HUES6 (cell line): ENCODE measurements at regions not wholly inside any gene's neighbourhood (a gene's known extent, or its start where the extent isn't known, plus 50 kb on each side); places are given as distances from the start of the nearest gene placed in this dataset.

ENCODE experiments used
- H3K27ac ChIP-seq: 2 replicates; pipeline ENCODE4 v1.7.0; 2013; ENCODE audit warnings: low read depth, mild to moderate bottlenecking, low read length, inconsistent platforms
- H3K27me3 ChIP-seq: 2 replicates; pipeline ENCODE4 v1.6.1; 2013; ENCODE audit warnings: low read length; ENCODE audit not compliant: control insufficient read depth, insufficient read depth
- H3K36me3 ChIP-seq: 2 replicates; pipeline ENCODE4 v1.6.1; 2013; ENCODE audit warnings: low read length; ENCODE audit not compliant: control insufficient read depth, insufficient read depth
- H3K4me1 ChIP-seq: 2 replicates; pipeline ENCODE4 v1.6.1; 2013; ENCODE audit warnings: low read length; ENCODE audit not compliant: control insufficient read depth, insufficient read depth
- H3K4me3 ChIP-seq: 2 replicates; pipeline ENCODE4 v1.5.1; 2013; ENCODE audit warnings: low read depth, low read length
- H3K9ac ChIP-seq: one replicate; pipeline ENCODE4 v1.6.1; 2013; ENCODE audit warnings: mild to moderate bottlenecking, low read length
- H3K9me3 ChIP-seq: 2 replicates; pipeline ENCODE4 v1.6.1; 2013; ENCODE audit warnings: low read depth, low read length; ENCODE audit not compliant: control insufficient read depth, insufficient read depth

DNA sequence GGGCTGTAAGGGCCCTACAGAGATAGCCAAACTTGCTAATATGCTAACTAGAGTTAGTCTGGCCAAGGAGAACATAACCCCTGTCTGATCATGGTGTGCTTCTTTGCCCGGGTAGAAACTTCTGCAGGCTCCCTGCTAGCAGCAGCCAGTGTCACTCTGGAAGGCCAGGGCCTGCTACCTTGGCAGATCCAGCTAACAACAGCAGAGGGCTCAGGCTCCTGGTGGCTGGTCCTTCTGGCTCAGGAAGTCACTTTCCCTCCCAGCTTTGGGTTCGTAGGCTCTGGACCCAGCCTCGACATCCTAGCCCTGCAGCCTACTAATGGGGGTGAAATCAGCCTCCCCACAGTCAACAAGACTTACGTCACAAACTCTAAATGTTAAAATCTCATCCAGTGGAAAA is 373.7 kb upstream of the RGMA start:
- no peaks in the 10 kb centered on the region; the same call in 1 of the 2 replicates for H3K27me3 ChIP-seq
- no peak overlapping the region for H3K27ac ChIP-seq
- H3K9me3 ChIP-seq = no peaks in the 10 kb centered on the region
- H3K4me3 ChIP-seq = no peak overlapping the region
- peaks cover 10% of the 10 kb centered on the region; the same call in 1 of the 2 replicates for H3K4me1 ChIP-seq
- no peaks in the 10 kb centered on the region for H3K36me3 ChIP-seq
- no peak overlapping the region for H3K9ac ChIP-seq

DNA sequence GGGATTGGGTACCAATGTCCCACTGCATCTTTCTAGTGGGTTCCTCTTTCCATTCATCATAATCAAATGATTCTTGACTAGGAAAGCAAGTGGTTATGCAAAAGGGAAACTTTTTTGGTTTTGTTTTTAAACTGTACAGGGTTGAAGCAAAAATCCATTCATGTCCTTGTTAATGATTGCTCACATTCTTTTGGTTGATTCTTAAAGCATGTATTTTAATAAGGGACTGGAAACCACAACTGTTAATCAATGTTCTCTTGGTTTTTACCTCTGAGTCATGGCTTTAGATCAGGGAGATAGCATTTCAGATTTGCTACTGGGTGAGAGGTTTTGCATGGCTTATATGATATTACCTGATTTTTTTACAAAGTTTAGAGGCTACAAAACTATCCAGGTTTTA is 371.7 kb upstream of the RGMA start:
- H3K9me3 ChIP-seq = no peaks in the 10 kb centered on the region
- no peak overlapping the region for H3K27ac ChIP-seq
- H3K4me1 ChIP-seq = no peaks in the 10 kb centered on the region
- H3K9ac ChIP-seq = no peak overlapping the region
- no peaks in the 10 kb centered on the region for H3K36me3 ChIP-seq
- no peak overlapping the region for H3K4me3 ChIP-seq
- no peaks in the 10 kb centered on the region; the same call in 1 of the 2 replicates for H3K27me3 ChIP-seq

DNA sequence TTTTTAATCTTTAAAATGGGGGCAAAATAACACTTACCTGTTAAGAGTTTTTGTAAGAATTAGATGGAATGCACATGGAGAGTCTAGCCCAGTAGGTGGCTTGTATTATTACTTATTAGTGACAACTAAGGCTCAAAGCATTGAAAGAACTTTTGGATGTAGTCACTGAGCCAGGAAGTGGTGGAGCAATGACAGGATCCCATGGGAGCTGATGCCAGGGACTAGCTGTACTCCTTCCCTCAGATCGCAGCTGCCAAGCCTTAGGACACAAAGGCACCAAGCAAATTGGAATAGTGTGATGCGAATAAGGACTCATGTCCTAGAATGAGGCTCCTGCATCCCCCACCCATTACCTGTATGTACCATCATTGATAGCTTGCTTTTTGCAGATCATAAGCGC is 370.4 kb upstream of the RGMA start:
- H3K9ac ChIP-seq = no peak overlapping the region
- no peaks in the 10 kb centered on the region for H3K9me3 ChIP-seq
- H3K27ac ChIP-seq = no peak overlapping the region
- H3K4me3 ChIP-seq = no peak overlapping the region
- no peaks in the 10 kb centered on the region for H3K36me3 ChIP-seq
- no peaks in the 10 kb centered on the region for H3K27me3 ChIP-seq
- peaks cover 7% of the 10 kb centered on the region for H3K4me1 ChIP-seq

DNA sequence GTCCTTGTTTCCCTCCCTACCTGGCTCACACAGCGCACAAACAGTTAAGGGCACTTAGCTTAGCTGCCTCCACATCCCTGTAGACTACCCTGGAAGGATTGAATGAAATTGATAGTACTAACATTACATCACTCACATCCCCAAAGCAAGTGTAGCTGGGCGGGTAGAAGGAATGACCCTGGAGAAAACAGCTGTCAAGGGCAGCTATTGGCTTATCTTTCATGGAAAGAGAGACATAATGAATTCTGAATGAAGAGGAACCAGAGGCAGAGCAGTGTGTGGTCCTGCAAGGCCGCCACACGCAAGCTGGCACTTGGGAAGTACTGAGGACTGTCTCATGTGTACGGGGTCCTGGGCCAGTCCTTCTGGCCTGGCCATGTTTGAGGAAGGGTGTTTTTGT is 369.6 kb upstream of the RGMA start:
- H3K9ac ChIP-seq = no peak overlapping the region
- no peaks in the 10 kb centered on the region for H3K9me3 ChIP-seq
- H3K27ac ChIP-seq = no peak overlapping the region
- no peaks in the 10 kb centered on the region for H3K27me3 ChIP-seq
- no peaks in the 10 kb centered on the region for H3K36me3 ChIP-seq
- peaks cover 7% of the 10 kb centered on the region for H3K4me1 ChIP-seq
- no peak overlapping the region for H3K4me3 ChIP-seq

DNA sequence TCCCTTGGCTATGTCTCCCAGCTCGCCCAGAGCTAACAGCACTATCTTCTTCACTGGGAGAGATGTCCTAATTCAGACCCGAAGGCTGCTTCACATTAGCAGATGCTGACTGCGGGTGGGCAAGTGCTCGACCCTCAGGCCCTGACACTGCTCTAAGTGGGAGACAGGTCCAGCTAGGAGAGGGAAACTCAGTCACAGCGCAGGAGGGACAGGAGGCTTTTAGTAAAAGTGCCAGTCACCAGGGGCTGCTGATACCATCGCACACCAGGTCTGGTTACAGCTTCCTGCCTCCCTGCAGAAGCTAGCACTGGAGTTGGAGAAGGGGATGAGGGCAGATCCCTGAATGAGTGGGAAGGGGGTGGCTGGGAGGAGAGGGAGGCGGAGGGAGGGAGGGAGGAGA is 365.8 kb upstream of the RGMA start:
- Histone ChIP-seq H3K4me1 (peaks cover 20% of the 10 kb centered on the region), H3K27me3 (no peaks in the 10 kb centered on the region; the same call in 1 of the 2 replicates), H3K36me3 (no peaks in the 10 kb centered on the region), H3K9ac (no peak overlapping the region), H3K9me3 (no peaks in the 10 kb centered on the region), H3K27ac (no peak overlapping the region), H3K4me3 (no peak overlapping the region)

DNA sequence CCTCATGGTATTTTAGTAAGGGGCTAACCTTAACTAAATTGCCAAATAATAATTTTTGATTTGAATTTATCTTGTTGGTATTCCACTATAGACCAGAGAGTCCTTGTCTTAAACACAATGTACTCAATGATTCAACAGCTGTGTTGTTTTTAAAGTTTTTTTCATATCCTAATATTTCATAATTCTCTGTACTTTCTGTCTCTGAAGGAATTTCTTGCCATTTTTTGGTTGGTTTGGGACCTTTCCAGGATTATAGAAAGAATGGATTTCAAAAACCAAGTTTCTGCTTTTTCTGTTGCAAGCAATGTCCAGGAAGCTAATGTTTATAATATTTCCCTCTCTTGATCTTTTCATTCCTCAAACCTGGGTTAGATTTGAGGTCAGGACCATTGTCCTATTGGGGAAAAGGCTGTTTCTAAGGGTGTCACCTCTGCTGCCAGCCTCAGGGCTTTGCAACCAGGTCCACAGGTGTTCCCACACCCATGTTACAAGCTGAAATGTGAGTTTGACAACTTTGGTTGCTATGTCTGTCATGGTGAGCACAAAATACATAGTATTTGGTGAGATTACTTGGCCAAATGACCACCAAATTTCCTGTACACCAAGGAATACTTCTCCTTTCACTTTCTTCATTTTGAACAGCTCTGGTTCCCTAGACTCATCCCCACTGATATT is 363.7 kb upstream of the RGMA start:
- Histone ChIP-seq H3K4me3 (no peak overlapping the region), H3K27ac (no peak overlapping the region), H3K9me3 (no peaks in the 10 kb centered on the region), H3K4me1 (peaks cover 20% of the 10 kb centered on the region), H3K9ac (no peak overlapping the region), H3K27me3 (no peaks in the 10 kb centered on the region; the same call in 1 of the 2 replicates), H3K36me3 (no peaks in the 10 kb centered on the region)

DNA sequence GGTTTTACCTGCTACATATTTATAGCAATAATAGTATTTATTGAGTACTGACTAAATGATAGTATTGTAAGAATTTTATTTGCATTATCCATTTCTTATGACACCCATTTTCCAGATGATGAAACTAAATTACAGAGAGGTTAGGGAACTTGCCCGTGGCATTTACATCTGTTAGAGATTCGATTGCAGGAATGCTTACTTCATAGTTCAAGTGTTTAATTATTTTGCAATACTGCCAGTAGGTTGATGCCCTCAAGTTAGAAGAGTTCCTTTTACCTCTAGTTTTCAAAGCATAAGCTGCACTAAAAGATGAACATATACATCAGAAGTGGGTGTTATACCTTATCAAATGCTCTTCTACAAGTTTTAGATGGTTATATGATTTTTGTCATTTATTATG is 362.8 kb upstream of the RGMA start:
- no peak overlapping the region for H3K27ac ChIP-seq
- H3K27me3 ChIP-seq = no peaks in the 10 kb centered on the region; the same call in 1 of the 2 replicates
- H3K4me3 ChIP-seq = no peak overlapping the region
- H3K9ac ChIP-seq = no peak overlapping the region
- H3K36me3 ChIP-seq = no peaks in the 10 kb centered on the region
- peaks cover 20% of the 10 kb centered on the region for H3K4me1 ChIP-seq
- H3K9me3 ChIP-seq = no peaks in the 10 kb centered on the region

DNA sequence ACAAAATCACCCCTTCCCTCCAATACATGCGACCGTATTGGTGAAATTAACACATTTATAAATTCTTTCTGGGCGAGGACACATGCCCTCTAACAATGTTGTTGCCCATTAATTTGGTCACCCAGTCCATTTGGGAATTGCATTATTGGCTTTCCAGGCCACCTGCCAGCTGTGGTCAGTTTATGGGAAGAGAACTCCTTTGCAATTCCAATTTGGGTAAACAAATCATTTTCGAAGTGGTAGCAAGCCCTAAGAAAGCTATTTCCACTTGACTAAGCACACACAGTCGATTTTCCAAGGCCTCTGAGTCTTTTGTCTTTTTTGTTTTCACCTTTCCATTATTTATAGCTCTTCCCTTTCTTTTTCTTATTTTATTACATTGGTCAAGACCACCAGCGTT is 362.3 kb upstream of the RGMA start:
- Histone ChIP-seq H3K36me3 (no peaks in the 10 kb centered on the region), H3K27ac (no peak overlapping the region), H3K4me1 (peaks cover 20% of the 10 kb centered on the region), H3K9me3 (no peaks in the 10 kb centered on the region), H3K27me3 (no peaks in the 10 kb centered on the region; the same call in 1 of the 2 replicates), H3K4me3 (no peak overlapping the region), H3K9ac (no peak overlapping the region)

DNA sequence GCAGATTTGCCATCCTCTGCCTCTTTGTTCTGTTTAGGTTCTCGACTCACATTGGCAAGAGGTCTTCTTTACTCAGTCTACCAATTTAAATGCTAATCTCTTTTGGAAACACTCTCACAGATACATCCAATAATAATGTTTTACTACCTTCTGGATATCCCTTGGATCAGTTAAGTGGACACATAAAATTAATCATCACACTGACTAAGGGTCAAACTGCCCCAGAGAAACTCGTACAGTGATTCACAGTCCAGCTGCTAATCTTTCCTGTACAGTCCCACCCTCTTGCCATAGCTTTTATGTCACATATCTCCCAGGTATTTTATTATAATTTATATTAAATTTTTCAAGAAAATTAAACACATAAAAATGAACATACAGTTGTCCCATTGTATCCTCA is 360.8 kb upstream of the RGMA start:
- Histone ChIP-seq H3K27me3 (no peaks in the 10 kb centered on the region; the same call in 1 of the 2 replicates), H3K36me3 (no peaks in the 10 kb centered on the region), H3K9me3 (no peaks in the 10 kb centered on the region), H3K27ac (no peak overlapping the region), H3K9ac (no peak overlapping the region), H3K4me1 (peaks cover 17% of the 10 kb centered on the region), H3K4me3 (no peak overlapping the region)

DNA sequence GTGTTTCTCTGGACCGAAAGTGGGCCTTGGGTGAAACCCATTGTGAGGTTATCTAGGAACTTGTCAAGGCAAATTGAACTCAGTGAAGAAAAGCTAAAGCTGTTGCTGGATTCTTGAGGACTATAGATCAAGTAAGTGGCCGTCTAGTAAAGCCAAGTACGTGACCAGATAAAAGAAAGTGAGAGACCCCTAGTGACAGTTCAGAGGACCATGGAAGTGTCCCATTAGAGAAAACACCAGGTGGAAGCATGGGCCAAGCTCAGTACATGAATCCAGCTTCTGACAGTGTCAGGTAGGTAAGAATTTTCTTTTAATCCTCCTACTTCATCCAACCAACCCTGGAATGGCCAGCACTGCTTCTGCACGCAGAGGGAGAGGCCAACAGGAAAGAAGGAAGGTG is 349.3 kb upstream of the RGMA start:
- Histone ChIP-seq H3K27me3 (no peaks in the 10 kb centered on the region), H3K9ac (no peak overlapping the region), H3K36me3 (no peaks in the 10 kb centered on the region), H3K27ac (no peak overlapping the region), H3K9me3 (0 out of 2 replicates have a peak, but pooled peaks cover 4% of the 10 kb centered on the region), H3K4me3 (no peak overlapping the region), H3K4me1 (no peaks in the 10 kb centered on the region)

DNA sequence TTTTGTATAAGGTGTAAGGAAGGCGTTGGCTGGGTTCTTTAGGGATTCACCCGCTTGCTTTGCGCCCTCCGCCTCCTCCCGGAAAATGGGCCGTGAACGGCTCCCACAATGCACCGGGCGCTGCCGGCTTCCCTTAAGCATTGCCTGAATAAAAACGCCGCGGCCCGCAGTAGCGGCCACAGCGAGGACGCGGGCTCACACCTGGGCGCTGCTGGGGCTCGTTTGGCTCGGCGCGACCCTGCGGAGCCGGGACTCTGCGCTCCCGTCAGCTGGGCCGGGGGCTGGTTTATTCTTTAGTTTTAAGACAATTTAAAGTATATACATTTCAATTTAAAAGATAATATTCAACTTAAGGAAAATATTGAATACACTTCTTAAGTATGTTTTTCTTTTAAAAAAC is 343.5 kb upstream of the RGMA start:
- Histone ChIP-seq H3K36me3 (no peaks in the 10 kb centered on the region), H3K4me3 (no peak overlapping the region), H3K27ac (no peak overlapping the region), H3K9me3 (peaks cover 14% of the 10 kb centered on the region), H3K4me1 (peaks cover 4% of the 10 kb centered on the region; the same call in 1 of the 2 replicates), H3K27me3 (0 out of 2 replicates have a peak, but pooled peaks cover 1% of the 10 kb centered on the region), H3K9ac (no peak overlapping the region)
